NCI-H748 treated with DMSO at 0.1 percent for 48 hours (cell line): ENCODE measurements at regions not wholly inside any gene's neighbourhood (a gene's known extent, or its start where the extent isn't known, plus 50 kb on each side); places are given as distances from the start of the nearest gene placed in this dataset.

Experiments used
- DNase-seq: peaks from one replicate; lab custom pipeline; 2025; lab: John Stamatoyannopoulos, UW

DNA sequence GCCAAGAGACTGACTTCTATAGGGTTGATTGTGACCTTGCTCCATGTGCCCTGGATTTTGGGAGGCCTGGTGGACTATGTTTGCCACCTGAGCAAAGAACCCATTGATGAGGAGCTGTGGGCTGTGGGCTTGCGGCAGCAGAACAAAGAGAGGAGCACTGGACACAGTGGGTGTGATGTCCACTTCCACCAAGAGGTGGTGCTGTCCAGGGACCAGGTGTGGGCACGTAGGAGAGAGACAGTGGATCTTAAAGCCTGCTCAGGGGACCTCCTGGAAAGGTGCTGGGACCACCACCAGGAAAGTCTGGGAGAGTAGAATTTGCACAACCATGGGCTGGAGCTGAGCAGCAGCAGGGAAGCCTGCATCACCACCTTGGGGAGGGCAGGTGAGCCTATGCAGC, 106.7 kb upstream of the ETS2 start:
- no peak for DNase-seq

DNA sequence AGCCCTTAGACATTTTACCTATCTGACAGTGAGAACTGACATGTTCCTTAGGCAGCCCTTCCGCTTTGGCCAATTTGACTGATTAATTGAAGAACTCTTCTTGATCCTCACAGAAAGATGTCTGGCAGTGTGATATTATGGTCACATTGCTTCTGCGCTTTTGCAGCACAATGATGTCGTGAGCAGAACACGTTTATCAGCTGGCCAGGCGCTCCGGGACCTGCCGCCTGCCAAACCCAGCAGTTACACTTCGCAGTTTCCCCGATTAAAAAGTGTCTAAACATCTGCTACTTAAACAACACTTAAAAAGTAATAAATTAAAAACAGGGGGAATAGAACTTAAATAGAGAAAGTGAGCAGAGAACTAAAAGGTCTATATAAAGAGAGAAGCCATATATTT, 103.5 kb upstream of the ETS2 start:
- DNase-seq = no peak

DNA sequence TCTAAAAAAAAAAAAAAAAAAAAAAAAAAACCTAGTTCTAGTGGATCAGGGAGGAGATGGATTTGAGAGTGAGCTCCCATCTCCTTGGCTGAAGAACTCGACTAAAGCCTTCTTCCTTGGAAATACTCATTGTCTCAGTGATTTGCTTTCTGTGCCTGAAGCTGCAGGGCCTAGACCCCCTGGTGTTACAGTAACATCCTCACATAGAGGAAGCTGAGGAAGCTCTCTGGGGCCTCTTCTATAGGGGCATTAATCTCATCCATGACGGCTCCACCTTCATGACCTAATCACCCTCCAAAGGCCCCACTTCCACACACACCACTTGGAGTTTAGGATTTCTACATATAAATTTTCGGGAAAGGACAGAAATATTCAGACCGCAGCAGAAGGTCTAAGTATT, 95.9 kb upstream of the ETS2 start:
- no peak for DNase-seq

DNA sequence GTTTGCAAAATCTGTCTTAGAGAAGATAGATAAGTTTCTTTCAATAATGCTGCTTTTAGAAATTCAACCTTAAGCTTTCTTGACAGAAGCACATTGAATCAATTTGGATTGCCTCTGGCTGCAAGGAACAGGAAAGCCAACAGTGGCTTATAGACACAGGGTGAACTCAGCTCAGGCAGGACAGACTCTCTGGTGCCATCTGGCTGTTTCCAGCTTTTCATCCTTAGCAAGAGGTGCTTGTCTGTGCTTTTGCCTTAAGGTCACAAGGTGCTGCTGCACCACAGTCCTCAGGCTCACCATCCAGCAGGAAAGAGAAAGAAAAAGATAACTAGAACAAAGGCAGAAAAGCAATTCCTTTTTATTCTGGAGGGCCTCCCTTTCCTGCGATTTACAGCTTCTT, 93.7 kb upstream of the ETS2 start:
- peak; percentile 66 for DNase-seq

DNA sequence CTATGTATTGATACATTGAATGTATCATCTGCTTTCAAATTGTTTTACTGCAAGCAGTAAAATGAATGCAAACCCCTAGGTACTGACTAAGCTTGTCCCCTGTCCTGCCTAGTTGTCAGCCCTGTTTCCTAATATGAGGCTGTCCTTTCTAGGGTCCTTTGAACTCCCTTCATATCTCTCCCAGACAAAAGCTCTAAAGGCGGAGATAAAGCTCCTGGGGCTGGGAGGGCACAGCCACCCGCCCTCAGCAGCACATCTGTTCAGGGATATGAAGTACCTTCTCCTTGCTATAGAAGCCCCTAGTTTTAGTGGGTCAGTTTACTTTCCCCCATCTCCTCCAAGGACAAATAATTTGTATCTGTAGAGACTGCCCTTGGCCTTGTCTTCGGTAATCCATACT, 93.1 kb upstream of the ETS2 start:
- DNase-seq = no peak

DNA sequence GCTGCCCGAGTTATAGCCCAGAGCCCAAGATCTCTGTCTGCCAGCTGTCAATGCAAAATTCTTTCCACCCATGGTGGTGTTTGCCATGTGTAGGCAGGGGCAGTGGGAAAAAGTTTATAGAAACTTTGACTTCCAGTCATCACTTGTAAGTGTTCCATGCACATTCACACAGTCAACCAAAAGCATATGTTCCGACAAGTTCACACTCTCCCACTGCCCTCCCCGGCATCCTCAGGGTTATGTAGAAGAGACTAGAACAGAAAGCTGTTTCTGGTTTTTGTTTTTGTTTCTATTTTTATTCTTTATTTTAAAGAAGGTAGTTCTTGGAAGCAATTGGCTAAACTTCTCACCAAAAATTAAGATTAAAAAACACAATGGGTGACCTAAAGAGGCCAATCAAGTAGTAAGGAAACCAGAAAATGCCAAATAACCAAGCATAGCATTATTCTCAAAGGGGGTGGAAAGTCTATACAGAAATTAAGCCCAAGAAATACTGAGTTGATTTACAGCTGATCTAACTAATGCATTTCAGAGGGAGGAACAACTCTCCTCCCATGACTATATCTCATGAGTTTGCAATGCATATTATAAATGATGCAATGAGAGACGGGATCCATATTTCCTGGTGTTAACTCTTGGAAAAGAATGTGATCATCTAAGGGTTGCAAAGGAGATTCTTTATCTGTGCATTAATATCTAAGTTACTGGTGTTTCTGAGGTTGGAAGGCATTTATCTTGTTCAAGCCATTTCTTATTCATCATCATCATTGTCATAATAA, 91.5 kb upstream of the ETS2 start:
- no peak for DNase-seq

DNA sequence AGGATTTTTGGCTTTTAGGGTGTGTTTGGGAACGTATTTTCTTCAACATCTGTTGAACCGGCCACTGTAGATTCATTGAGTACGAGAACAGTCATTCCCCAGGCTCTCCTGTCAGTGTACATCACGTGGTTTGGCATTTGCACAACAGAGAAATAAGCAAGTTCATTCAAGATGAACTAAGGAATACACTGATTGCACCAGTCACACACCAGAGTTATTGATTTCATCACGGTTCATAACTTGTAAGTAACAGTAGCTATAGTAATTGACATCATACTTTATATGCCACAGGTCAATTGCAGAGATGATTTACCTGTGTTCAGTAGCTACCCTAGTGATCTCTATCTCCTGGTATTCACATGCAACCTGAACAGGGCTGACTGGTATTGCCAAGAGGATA, 90.7 kb upstream of the ETS2 start:
- no peak for DNase-seq

DNA sequence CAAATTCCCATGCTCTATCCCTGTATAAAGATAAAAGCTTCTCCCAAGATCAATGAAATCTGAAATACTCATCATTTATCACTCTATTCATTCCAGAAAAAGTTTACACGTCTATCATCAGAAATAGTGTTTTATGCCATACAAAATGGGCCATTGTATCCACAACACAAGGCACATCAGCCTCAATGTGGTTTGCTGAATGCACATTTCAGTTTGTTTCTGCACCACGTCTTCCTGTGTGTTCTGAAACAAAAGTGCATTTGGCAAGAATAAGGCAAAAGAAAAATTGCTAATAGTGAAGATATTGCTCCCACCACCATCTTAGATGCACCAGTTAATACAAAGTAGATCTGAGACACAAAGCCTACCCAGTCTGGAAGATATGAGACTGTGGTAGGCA, 89.6 kb upstream of the ETS2 start:
- no peak for DNase-seq

DNA sequence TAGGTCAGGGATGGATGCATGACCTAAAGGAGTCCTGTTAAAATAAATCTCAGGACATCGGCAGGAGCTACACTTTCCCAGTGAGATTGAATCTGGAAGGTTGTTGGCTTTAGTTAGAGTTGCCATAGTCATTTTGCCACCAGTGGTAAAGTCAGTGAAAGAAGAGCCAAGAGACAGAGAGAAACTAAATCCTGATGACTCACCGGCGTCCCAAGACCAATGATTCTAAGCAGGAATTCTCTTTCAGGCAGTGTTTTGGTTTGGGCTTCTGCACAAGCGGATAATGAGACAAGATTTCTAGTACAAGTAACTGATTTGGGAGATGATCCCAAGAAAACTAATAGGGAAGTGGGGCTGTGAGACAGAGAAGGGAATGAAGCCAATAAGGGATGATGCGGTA, 88.8 kb upstream of the ETS2 start:
- DNase-seq = no peak

DNA sequence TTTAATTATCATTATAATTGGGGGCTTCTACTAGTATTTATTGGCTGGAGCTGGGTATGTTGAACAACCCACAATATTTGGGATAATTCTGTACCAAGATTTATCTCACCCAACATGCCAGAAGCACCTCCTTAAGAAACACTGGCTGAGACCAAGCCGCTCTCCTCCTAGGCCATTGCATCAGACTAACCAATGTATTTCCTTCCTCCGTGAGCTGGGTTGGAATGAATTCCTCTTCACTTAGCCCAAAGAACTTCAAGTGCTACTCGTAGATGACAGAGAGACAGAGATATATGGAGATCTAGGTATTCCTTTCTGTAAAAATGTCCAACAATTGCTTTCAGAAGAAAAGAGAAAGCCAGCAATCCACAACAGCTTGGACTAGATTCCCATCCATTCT, 87.2 kb upstream of the ETS2 start:
- no peak for DNase-seq

DNA sequence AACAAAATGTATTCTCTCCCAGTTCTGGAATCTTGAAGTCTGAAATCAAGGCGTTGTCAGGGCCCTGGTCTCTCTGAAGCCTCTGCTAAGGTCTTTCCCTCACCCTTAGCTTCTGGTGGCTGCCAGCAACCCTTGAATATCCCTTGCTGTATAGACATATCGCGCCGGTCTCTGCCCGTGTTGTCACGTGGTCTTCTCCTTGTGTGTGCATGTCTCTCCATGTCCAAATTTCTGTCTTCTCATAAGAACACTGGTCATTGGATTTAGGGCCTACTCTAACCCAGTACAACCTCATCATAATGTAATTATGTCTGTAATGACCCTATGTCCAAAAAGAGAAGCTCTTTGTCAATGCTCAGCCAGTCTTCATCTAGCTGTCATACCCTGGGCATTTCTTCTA, 85.7 kb upstream of the ETS2 start:
- no peak for DNase-seq

DNA sequence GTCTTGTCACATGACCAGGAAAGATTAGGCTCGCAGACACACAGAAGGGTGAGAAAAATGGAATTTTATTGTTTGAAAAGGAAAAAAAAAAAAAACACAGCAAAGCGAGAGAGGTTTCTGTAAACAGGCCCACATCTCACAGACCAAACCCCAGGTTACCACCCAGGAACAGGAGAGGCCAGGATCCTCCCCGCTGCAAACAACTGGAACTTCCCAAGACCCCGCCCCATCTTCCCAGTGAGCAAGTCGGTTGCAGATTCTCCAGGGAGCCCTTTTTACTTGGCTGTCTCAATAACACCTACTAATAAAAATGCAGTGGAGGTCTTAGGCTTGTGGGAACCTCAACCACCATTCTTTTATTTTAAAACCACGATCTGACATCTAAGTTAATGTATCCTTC, 84.7 kb upstream of the ETS2 start:
- no peak for DNase-seq

DNA sequence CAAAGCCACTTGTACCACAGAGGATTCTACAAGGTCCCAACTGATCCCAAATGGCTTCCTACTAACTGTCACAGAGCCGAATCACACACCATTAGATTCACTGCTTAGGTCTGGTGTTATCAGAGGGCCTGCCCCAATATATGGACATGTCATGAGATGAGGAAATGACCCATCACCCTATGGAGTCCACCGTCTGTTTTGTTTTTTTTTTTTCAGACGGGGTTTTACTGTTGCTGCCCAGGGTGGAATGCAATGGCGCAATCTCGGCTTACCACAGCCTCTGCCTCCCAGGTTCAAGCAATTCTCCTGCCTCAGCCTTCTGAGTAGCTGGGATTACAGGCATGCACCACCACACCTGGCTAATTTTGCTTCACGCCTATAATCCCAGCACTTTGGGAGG, 83.8 kb upstream of the ETS2 start:
- DNase-seq = no peak

DNA sequence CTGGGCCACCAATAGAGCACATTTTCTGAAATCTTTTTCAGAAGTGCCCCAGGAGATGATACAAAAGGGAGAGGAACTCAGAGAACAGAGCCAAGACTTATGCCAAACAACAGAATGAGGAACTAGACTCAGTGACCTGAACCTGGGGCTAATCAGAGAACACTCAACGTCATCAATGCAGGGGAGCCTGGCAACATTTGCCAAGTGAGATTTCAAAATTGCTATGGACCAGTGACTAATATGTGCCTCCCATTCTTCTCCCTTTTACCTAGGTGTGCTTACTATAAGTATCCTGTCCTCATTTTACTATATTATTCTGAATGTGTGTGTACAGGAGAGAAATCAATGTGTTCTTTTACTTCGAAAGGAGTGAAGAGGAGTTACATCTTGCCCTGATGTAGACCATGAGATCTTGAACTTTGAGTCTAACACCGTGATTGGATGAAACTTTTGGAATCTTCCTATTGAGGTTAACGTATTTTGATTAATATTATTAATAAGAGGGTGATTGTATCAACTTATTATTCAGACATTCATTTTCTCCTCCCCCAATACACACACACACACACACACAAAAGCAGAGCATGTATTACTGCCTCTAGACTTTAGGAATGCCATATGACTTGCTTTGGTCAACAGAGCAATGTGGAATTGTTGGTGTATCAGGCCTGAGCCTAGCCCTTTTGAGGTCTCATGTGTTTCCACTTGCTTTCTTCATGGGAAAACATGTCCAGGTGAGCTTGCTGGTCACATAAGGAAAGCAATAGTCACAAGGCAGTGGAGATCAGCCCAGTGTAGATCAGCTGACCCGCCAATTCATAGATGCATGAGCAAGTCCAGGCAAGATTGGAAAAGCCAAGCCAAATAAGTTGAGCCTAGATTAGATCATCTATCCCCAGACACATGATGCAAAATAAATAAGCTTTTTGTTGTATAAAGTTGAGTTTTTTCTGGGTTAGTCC, 80.3 kb upstream of the ETS2 start:
- no peak for DNase-seq

DNA sequence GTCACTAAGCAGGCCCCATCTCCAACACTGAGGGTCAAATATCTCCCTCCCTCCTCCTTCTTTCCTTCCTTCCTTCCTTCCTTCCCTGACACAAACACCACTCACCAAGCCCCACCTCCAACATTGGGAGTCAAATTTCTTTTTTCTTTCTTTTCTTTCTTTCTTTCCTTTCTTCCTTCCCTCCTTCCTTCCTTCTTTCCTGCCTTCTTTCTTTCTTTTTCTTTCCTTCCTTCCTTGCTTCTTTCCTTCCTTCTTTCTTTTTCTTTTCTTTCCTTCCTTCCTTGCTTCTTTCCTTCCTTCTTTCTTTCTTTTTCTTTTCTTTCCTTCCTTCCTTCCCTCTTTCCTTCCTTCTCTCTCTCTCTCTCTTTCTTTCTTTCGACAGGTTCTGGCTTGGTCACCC, 79.2 kb upstream of the ETS2 start:
- DNase-seq = no peak

DNA sequence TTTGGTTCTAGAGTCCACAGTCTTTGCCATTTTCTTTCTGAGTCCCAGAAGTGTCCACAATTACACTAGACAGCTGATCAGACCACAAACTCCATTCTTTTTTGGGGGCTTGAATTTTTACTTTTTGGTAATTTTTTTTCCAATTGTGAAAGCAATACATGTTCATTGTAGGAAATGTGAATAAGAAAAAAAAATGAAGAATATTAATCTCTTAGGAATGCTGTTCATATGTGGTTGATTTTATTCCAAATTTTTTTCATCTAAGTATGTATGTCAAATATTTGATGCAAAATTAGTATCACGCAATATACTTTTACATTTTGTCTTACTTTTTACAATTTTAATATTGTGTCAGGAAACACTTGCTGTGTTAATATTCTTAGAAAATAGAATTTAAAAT, 76.4 kb upstream of the ETS2 start:
- no peak for DNase-seq

DNA sequence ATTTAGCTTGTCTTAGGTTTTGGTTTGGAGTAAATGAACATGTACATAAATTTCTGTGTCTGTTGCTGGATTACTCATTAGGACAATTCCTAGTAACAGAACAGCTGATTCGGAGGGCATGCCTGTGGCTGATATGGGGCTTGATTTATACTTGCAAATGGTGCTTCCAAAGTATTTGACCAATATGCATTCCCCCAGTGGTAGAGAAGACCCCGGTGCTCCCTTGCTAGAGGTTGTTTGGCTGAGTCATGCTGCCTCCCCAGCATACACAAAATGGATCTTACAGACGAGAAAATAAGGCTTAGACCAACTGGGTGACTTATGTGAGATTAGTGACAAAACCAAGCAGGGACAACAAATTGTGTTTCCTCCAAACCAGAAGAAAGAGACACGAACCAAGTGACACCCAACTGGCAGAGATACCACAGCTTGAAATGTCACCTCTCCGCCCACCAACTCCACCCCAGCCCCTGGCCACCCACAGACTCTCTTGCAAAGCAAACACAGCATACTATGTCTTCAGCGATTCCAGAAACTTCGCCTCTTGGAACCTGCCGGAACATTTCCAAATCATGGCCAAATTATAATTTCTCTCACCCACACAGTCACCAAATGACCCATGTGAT, 75.9 kb upstream of the ETS2 start:
- DNase-seq = no peak

DNA sequence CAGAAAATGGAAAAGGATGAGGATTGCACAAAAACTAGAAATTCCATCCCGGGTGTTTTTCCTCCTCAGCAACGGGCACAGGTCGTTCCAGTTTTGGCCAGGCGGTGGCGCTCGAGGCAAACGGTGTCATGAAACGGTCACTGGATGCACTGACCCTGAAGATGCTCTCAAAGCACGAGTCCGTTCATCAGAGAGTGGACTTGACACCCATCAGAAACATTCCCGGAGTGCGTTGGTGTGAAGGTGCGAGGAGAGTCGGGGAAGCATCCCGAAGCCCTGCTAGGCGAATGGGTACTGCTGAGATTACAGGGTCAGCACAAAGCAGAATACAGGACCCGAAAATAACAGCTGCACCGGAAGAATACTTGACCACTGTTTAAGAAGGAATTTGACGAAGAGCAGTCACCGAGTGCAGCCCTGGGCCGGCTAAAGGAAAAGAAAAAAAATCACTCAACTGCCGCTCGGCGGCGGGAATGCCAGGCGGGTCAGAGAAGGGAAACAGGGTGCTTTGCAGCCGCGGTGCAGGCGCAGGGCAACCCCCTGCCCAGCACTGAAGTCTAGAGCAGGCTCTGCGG, 71.7 kb upstream of the ETS2 start:
- peak; percentile 74 for DNase-seq

DNA sequence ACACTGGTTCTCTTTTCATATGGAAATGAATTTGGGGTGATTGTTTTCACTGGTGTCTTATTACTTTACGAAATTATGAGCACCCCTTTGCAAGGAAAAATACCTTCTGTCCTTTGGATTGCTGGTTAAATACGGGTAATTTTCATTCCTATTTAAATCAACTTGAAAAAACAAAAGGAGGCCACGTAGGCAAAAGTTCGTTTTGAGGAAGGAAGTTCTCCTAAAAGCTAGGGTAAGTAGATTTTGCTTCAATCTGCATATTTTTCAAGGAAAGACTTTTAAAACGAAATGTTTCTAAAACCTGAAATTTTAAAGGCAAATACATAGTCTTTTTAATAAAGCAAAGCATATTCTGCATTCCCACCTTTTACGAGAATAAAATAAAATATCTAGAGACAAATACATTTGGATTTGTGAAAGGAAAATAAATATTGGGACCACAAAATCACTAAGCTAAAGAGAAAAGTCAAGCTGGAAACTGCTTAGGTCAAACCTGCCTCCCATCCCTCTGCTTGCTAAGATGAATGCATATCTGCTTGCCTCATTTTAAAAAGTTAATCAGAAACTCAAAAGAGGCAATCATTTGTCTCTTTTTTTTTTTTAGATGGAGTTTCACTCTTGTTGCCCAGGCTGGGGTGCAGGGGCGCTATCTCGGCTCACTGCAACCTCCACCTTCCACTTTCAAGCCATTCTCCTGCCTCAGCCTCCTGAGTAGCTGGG, 70.9 kb upstream of the ETS2 start:
- no peak for DNase-seq

DNA sequence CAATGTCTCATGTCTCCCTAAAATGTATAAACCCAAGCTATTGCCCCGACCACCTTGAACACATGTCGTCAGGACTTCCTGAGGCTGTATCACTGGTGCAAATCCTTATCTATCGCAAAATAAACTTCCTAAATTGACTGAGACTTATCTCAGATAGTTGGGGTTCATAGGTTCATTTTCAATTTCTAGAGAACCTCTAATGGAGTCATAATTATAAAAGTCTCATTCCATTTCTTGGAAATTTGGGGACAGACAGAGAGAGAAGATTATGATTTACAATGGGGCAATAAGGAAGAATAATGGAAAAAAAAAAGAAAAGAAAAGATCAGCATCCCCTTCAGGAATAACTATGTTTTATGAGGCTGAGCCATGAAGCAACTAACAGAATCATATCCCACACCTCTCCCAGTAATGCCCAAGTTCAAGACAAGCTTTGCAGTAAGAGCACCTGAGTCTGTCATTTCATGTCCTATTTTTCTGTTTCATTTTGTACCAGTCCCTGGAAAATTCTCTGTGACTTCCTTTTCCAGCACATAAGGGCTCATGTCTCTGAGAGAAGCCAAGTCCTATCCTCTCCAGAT, 70.0 kb upstream of the ETS2 start:
- no peak for DNase-seq

DNA sequence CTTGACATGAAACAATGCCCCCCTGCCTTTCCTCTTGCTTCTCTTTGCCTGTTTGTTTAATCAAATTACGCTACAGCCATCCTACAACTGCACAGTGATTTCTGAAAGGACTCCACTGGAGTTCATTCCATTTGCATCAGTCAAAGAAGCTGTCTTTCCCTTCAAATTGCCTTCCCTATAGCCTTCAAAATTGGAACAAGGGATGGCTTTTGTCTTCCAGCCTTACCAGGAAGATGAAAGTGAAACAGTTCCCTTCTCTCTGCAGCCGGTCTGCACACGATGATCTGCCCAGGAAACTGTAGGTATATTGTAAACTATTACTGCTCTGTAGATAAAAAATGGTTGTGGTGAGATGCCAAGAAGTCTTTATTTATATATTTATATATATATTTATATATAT, 65.6 kb upstream of the ETS2 start:
- no peak for DNase-seq
